Keratinocyte (primary cell): ENCODE measurements at regions not wholly inside any gene's neighbourhood (a gene's known extent, or its start where the extent isn't known, plus 50 kb on each side); places are given as distances from the start of the nearest gene placed in this dataset.

Experiments used
- EZH2 ChIP-seq: IDR thresholded peaks from one replicate; pipeline ENCODE4 v1.6.1; 2012; ENCODE audit warnings: inconsistent platforms, mild to moderate bottlenecking, low read length, moderate library complexity
- TF ChIP-seq, protein P1 (sequence below), 3 experiments: IDR thresholded peaks in 1 of 3; conservative IDR thresholded peaks in 1 of 3; optimal IDR thresholded peaks in 1 of 3; 2 replicates in 2 of 3; 3 replicates in 1 of 3; pipeline versions ENCODE3 to v1.5.1; 2011; ENCODE audit warnings: low read length in 3 of 3, mild to moderate bottlenecking in 3 of 3, moderate library complexity in 2 of 3, control low read depth in 1 of 3, inconsistent platforms in 1 of 3; ENCODE audit not compliant: insufficient read depth in 2 of 3; ENCODE audit errors: extremely low read depth in 1 of 3

DNA sequence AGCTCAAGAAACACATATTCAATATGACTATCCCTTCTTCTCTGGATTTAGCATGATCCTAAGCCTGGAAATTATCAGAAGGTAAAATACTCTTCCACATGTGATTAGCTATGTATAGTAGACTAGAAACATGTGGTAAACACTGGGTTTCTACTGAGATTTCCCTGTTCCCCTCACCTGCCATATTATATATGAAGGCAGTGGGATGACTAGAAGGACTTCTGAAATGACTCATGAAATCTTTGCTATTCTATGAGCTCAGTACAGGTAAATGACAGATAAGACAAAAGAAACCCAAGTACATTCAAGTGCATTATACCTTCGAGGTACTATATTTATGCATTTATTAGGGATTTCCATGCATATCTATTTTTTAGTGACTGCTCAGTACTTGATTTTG is 152.9 kb downstream of the DNAJB9 start:
- TF ChIP-seq, protein P1, sequence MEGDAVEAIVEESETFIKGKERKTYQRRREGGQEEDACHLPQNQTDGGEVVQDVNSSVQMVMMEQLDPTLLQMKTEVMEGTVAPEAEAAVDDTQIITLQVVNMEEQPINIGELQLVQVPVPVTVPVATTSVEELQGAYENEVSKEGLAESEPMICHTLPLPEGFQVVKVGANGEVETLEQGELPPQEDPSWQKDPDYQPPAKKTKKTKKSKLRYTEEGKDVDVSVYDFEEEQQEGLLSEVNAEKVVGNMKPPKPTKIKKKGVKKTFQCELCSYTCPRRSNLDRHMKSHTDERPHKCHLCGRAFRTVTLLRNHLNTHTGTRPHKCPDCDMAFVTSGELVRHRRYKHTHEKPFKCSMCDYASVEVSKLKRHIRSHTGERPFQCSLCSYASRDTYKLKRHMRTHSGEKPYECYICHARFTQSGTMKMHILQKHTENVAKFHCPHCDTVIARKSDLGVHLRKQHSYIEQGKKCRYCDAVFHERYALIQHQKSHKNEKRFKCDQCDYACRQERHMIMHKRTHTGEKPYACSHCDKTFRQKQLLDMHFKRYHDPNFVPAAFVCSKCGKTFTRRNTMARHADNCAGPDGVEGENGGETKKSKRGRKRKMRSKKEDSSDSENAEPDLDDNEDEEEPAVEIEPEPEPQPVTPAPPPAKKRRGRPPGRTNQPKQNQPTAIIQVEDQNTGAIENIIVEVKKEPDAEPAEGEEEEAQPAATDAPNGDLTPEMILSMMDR (optimal IDR thresholded peaks at IDR 0.05 in 1 of 3, IDR thresholded peaks at IDR 0.05 in 1 of 3, conservative IDR thresholded peaks at IDR 0.05 in 1 of 3; ENCODE audit: extremely low read depth in 1 of 3, insufficient read depth in 2 of 3, low read length in 3 of 3), result no peak
- TF ChIP-seq EZH2, result no peak
